Activated T-helper 9 cell treated with anti-CD3 and anti-CD28 coated beads, Interleukin-2, amount 50 U/mL, for 16 hours (primary cell): ENCODE measurements at regions not wholly inside any gene's neighbourhood (a gene's known extent, or its start where the extent isn't known, plus 50 kb on each side); places are given as distances from the start of the nearest gene placed in this dataset.
"Not testable (repeated sequence)": the region's sequence is repeated elsewhere in the genome, so short reads cannot be mapped to it uniquely, and the experiment has no call there.

Source experiments
- DNase-seq: peaks from one replicate; pipeline ENCODE4 v3.0.0-alpha.2; 2020; ENCODE audit warnings: low read depth

DNA sequence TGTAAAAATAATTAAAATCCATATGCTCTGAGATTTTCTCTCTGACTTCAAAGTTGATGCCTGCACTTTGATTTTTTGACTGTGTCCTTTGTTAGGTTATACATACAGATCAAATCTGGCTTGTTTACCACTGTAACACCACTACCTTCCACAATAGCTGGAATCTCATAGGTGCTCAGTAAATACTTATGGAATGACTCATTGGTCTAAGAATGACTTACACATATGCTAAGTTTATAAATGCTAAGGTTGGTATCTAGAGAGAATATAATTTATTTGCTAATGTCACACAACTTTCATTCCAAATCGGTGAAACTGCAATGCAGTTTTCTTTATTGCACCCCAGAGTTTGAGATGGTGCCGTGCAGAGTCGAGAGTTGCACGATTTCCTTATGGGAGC is 578.5 kb downstream of the SH2D4B start:
- no peak for DNase-seq

DNA sequence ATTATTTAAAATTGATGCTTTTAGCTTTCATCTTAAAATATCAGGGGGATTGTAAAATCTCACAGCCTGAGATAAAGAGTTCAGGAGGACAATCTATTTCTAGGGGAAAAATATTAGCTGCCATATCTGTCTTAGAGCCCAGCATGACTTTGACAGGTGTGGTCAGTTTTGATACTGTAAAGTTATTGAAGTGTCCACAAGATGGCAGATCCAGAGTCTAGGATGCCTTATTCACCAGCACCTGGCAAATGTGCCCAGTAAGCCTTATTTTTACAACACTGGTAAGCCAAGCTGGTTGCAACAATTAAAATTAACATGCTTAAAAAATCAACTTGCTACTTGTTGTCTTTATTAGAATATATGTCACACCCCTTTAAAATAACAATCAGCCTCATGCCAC is 579.3 kb downstream of the SH2D4B start:
- no peak for DNase-seq

DNA sequence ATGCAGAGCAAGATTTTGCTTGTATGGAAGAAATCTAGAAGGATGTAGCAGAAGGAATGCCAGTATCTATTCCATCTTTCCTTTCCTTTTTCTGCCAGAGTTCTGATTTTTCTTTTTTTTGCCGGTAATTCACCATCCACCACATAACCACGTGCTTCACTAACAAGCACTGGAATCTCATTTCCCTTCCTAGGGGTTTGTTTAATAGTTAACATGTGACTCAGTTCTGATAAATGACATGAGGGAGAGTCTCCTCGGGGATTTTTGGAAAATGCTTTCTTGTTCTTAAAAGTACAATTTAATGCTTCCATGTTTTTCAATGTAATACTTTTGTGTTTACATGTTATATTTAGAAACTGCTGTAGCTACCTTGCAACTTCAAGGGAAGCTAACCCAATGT is 590.2 kb downstream of the SH2D4B start:
- DNase-seq = no peak

DNA sequence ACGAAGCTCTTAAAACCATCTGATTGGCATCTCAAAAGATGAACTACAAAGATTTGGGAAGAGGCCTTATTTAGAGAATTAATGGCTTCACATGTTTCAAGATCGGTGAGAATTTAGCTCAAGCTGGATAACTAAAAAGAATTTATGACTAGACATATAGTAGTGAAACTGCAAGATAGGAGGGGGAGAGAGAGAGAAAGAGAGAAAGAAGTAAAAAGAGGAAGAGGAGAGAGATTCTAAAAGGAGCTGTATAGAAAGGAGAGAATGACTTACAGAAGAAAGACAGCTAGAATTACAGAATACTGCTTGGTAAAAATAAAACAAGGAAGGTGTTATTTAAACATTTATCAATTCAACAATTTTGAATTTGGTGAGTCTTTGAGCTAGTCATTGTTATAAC is 592.3 kb downstream of the SH2D4B start:
- DNase-seq = no peak

DNA sequence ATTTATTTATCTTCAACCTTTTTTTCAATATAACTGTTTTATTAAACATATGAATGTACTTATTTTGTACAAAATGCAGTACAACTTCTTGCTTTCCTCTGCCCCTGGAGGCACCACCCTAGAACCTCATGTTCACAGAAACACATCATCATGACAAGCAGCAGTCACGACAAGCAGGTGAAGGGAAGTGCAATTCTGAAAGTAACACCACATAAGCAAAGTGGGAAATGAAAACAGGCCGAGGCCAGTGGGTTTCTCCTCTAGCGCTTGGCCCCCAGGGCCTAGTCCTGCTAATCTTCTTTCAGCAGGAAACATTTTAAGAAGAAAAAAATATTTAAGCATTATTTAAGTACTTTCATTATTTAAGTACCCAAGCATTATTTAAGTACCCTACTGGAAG is 598.1 kb downstream of the SH2D4B start:
- DNase-seq = no peak

DNA sequence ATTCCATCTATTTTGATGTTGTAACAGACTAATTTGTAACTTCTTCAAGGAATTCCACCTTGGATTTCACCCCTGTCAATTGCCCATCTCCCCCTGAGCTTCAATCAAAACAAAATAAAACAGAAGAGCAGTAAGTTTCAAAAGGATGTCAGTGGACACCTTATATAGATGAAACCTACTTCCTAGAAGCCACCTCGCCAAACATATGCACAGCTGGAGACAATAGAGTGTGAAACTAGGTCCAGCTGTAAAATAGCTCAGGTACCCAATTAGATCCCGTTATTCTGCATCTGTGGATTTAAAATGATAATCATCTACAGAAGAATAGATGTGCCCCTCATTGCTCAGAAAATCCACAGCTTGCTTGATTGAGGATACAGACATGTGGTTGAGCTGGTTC is 598.6 kb downstream of the SH2D4B start:
- no peak for DNase-seq

DNA sequence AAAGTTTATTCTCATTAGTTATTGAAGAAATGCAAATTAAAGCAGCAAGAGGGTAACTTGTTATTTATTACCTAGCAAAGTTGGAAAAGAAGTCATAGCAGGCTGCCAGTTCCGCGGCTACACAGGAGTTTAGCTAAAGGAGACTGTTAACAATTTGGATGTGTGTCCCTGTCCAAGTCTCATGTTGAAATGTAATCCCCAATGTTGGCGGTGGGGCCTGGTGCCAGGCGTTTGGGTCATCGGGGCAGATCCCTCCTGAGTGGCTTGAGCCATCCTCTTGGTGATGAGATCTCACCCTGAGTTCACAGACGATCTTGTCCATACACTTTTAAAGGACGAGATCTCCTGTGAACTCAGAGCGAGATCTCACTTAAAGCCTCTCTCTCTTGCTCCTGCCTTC is 608.3 kb downstream of the SH2D4B start:
- no peak for DNase-seq

DNA sequence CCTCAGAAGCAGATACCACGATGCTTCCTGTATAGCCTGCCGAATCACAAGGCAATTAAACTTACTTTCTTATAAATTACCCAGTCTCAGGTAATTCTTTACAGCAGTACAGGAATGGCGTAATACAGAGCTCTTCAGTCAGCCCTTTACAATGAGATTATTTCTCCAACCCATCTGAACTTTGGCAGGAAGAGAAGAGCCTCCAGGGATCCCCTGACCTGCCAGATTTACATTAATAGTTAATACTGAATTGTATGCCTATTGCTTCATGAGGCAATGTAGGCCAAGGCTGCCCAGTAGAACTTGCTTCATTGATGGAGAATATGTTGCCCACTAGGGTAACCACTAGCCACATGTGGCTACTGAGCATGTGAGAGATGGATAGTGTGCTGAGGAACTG is 608.7 kb downstream of the SH2D4B start:
- no peak for DNase-seq

DNA sequence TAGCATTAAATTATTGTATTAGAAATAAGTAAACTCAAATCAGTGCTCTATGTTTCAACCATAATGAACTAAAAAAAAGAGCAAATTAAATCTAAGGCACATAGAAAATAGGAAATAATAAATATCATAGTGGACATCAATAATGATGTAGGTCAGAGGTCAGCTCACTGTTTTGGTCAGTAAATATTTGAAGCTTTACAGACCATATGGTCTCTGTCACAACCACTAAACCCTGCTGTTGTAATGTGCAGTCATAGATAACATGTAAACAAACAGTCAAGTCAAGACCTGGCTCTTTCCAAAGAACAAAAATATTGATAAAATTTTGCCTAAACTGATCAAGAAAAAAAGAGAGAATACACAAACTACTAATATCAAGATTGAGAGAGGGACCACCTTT is 615.0 kb downstream of the SH2D4B start:
- no peak for DNase-seq

DNA sequence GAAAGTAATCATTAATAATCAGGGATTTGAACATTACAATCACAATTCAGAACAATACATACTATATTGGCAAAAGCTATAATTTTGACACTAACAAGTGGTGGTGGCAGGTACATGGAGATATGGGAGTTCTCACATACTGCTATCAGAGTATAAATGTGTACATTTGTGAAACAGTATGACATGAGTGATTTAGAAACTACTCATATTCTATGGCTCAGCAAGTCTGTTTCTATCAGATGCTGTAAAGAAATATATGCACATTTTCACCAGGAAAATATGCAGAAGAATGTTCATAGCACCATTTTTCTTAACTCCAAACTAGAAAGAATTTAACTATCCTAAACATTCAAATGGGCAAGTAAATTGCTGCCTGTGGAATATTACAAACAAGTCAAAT is 620.0 kb downstream of the SH2D4B start:
- no peak for DNase-seq

DNA sequence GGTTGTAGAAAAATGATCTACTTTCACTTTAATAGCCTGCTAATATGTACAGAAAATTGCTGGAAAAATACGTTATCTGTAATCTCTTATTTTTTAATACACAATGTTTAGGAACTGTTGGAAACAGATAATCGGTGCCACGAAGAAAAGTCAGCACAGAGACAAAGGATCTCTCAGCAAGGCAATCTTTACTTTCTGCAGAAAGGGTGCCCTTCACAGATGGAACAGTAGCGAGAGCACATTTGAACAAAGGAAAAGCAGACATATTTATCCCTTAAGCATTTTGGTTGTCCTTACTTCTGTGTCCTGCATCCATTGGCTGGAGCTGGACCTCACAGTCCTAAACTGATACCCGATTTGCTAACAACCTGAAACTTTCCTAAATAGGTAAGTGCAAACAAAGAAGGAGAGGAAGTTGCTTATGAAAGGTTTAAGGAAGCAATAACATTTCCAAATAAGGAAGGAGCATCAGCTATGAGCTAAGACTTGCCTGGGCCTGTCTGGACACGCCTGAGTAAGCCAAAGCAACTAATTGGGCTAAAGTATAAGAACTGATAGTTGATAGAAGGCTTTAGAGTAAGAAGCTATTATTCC is 640.0 kb downstream of the SH2D4B start:
- no peak for DNase-seq

DNA sequence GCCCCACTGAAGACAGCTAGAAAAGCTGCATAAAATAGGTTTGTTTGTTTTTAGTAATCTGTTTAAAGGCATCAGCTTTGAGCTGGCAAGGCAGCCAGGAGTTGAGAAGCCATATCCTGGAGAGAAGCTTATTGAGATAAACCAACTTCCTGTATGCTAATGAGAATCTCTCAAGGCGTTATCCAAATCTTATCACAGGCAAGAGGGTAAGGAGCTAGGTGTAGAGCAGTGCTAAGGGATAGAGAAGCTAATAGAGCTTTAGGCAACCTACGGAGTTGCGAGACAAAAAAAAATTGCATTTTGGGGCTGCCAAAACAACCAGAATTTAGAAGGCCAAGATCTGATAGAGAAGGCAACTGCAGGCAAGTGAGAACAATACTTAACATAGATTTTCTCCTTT is 641.6 kb downstream of the SH2D4B start:
- no peak for DNase-seq

DNA sequence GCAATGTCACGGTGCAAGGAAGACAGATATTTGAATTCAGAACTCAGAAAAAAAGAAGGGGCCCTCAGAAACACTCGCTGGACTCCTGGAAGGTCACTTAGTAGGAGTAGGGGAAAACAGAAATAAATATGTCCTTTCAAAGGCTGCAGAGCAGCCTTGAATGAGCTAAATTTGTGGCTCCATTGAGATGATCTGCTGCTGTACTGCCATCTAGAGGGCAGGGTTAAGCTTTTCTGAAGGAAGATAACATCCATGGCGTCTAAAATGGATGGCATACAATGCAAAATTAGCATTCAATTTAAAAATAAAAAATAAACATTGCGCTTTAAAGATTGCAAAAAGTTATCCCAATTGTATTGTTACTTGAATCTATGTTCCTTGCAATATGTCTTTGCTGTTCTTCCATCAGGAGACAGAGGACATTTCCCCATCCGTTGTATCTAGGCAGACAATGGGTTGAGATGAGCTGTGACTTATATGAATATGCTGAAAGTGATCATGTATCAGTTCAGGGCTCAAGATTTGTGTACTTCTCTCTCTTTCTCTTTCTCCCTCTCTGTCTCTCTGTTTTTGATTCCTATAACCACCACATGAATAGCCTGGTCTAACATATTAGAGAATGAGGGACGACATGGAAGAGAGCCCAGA is 642.2 kb downstream of the SH2D4B start:
- no peak for DNase-seq

DNA sequence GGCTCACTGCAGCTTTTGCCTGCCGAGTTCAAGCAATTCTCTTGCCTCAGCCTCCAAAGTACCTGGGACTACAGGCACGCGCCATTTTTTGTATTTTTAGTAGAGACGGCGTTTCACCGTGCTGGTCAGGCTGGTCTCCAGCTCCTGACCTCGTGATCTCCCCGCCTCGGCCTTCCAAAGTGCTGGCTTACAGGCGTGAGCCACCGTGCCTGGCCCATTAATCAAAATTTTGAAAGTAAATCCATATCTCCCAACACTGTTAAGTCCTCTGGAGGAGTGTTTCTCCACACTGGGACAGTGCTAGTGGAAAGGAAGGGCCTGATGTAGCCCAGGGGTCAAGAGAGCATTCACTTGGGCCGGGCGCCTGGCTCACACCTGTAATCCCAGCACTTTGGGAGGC is 644.6 kb downstream of the SH2D4B start:
- DNase-seq = no peak

DNA sequence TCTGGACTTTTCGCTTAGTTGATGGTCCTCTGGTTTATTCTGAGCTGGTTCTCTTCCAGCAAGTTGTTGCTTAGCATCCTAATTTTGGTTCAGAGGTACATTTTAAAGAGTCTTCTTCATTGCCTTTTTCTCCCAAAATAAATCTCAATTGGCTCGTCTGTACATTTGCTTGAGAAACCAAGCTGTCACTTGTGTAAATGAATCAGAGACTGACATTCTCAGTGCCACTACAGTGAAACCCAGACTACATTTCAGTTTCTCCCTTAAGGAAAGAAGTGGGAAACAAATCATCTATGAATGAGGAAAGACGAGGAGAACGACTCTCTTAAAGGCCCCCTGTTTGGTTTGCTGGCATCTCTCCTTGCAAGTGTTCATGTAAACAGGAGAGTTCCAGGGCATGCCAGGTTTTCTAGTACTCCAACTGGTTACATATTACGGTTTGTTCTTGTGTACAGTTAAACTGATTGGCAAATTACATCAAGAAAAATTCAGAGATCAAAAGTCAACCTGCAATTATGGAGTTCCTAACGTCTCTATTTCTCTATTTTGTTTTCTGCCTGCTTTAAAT is 654.6 kb downstream of the SH2D4B start:
- no peak for DNase-seq

DNA sequence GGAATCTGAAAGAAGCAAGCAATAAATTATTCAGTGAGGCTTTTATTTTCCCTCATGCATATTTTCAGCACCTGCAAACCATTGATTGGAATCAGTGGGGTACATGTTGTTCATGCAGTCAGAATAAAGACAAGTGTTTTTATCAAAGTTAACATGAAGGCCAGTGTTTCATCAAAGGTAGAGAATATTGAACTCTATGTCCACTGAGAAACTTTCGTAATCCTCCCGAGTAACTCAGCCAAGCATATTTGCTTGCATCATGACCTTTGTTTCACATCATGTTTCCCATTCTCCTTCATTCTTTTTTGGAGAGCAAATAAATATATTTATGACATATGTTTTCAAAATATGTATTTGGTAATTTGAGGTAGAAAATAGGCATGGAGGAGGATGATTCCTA is 663.1 kb downstream of the SH2D4B start:
- no peak for DNase-seq

DNA sequence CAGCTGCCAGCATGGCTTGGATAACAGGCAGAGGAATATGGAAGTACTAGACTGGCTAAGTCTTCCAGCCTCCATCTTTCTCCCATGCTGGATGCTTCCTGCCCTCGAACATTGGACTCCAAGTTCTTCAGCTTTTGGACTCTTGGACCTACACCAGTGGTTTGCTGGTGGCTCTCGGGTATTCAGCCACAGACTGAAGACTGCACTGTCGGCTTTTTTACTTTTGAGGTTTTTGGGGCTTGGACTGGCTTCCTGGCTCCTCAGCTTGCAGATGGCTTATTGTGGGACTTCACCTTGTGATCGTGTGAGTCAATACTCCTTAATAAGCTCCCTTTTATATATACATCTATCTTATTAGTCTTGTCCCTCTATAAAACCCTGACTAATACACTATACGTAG is 667.6 kb upstream of the NRG3 start:
- DNase-seq = not testable (repeated sequence)

DNA sequence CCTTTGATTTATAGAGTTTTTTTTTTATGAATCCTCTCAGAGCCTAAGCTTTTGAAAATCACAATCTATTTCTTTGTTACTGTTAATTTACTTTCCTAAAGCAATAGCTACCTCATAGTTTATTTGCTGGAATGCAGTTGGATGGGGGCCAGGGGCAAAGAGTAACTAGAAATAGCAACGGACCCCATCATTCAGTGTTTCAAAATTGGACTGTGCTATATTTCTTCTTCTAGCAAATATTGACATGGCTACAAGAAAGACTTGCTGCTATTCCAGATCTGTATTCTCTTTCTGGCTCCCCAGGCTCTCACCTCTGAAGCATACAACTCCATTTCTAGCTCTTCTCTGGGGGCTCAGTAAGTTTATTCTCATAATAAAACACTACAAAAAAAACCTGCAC is 661.6 kb upstream of the NRG3 start:
- DNase-seq = no peak

DNA sequence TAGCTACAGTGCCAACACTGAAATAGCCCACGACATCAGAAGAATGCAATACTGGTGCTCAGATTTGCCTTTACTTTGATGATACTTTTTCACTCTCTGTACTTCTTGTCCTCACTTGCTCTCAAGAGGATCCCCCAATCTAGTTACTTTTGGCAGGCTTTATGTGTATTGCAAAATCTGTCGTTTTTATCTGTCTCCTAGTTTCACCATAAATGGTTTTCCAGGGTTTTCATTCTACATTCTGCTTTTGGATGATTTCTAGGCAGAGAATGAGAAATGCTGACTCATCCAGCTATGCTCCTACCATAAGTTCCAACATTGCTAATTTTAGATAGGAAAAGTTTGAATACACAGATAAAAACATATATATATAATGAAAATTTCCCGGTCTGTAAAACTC is 659.5 kb upstream of the NRG3 start:
- DNase-seq = no peak

DNA sequence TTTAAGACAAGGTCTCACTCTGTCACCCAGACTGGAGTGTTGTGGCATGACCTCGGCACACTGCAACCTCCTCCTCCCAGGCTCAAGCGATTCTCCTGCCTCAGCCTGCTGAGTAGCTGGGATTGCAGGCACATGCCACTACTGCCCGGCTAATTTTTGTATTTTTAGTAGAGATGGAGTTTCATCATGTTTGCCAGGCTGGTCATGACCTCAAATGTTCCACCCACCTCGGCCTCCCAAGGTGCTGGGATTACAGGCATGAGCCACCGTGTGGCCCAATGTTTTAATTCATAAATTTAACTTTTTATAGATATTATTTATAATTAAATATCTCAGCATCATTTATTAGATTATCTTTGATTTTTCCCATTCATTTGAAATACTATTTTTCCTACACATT is 658.0 kb upstream of the NRG3 start:
- no peak for DNase-seq

DNA sequence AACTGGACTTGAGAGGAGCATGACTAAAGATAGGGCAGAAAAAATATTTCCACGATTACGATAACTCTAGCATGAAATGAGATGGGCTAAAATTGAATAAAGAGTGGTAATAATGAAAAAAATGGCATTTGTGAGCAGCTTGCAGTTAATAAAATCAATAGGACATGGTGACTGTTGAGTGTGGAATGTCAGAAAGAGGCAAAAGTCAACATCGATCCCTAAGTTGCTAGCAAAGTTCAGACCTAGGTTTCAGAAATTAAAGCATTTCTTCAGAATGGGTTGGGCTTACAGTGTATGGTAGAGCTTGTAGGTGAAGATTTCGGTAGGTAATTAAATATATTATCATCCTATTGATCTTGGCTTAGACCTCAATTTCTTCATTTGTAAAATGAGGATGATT is 656.7 kb upstream of the NRG3 start:
- DNase-seq = no peak

DNA sequence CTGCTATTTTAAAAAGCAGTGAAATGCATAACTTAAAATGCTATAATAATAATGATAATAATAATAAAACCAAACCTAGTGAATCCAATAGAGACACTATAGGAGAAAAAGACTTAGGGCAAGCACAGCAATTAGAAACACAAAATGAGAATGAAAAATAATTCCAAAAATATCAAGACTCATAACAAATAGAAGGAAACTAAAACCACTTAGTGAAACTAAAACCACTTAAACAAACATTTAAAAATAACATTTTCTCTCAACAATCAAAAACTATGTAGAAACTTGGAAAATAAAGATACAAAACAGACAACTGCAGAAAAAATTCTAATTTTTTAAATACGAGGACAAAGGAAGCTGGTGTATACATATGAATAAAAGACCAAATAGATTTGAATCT is 655.2 kb upstream of the NRG3 start:
- no peak for DNase-seq

DNA sequence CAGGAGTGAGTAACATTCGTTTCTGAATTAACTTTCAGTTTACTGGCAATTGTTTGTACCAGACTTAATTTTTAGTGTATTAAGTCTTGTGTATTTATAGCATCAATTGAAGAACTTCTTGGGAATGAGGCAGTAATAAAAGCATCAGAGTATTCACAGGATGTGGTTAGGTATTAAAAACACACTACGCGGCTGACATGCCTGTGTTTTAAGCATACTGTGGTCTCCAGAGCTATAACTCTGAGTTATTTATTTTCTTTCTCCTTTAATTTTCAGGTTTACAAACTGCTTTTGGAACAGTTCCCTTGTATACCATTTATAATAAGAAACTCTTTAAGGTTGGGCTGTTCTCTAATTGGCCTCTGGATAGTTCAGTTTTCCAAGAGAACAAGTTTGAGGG is 626.1 kb upstream of the NRG3 start:
- no peak for DNase-seq

DNA sequence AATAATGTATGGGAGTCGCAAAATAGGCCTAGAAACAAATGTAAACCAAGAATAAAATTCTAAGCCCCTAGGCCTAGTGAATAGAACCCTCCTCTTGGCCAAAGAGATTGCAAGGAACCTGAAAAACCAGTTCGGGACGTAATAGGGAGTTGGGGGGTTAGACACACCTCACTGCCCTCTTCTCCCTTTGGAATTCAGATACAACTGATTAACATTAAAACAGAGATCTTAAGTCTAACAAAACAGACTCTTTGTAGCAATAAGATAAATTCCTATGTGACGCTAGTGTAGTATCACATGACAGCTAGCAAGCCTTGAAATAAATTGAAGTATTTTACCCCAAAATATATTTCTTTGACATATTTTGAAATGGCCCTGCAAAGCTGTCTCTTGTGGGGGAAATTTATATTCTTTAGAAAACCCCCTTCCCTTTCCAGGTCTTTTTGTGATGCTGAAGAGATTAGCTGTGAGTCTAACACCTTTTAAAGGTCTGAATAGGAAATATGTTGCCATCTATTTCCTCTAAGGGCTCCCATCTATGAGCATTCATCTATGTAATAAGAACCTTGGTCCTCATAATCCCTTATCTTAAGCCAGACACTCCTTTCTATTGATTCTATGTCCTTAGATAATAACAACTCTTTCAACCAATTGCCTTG is 623.4 kb upstream of the NRG3 start:
- DNase-seq = no peak
